ENCODE measurements at regions not wholly inside any gene's neighbourhood (a gene's known extent, or its start where the extent isn't known, plus 50 kb on each side); places are given as distances from the start of the nearest gene placed in this dataset.

- no peak for TF ChIP-seq REST (IDR thresholded peaks at IDR 0.05; ENCODE audit: insufficient replicate concordance, low read depth)
- TF ChIP-seq SPI1 (IDR thresholded peaks at IDR 0.05; ENCODE audit: borderline replicate concordance, low read depth): no peak
- no peak for TF ChIP-seq GABPA (IDR thresholded peaks at IDR 0.05; ENCODE audit: low read depth)
- no peak for TF ChIP-seq POLR2AphosphoS5 (IDR thresholded peaks at IDR 0.05; ENCODE audit: low read depth)
- no peak for TF ChIP-seq CTCF (IDR thresholded peaks at IDR 0.05; ENCODE audit: insufficient read depth, low read length)
- Histone ChIP-seq H3K4me3 (replicated peaks; ENCODE audit: insufficient read depth, low read length) (no peak overlapping the region), H3K27ac (replicated peaks) (no peak overlapping the region), H3K27me3 (ENCODE audit: insufficient read depth, poor library complexity, severe bottlenecking) (no peaks in the 10 kb centered on the region)
- no peak for DNase-seq (ENCODE audit: low read depth in 1 of 2, low spot score in 1 of 2)
Observed at GRCh38 chr14:84282618-84283017, 1247.3 kb upstream of the FLRT2 start.

GRCh38 chr14:84288781-84289180, 1241.2 kb upstream of the FLRT2 start:
- no peaks in the 10 kb centered on the region for H3K27me3 ChIP-seq (ENCODE audit: insufficient read depth, poor library complexity, severe bottlenecking)
- DNase-seq (ENCODE audit: low read depth in 1 of 2, low spot score in 1 of 2): peak in 1 of 2 experiments; percentile 1
- H3K27ac ChIP-seq (replicated peaks): no peak overlapping the region
- no peak for TF ChIP-seq GABPA (IDR thresholded peaks at IDR 0.05; ENCODE audit: low read depth)
- TF ChIP-seq CTCF (IDR thresholded peaks at IDR 0.05; ENCODE audit: insufficient read depth, low read length): no peak
- no peak for TF ChIP-seq SPI1 (IDR thresholded peaks at IDR 0.05; ENCODE audit: borderline replicate concordance, low read depth)
- TF ChIP-seq POLR2AphosphoS5 (IDR thresholded peaks at IDR 0.05; ENCODE audit: low read depth): no peak
- no peak for TF ChIP-seq REST (IDR thresholded peaks at IDR 0.05; ENCODE audit: insufficient replicate concordance, low read depth)
- no peak overlapping the region for H3K4me3 ChIP-seq (replicated peaks; ENCODE audit: insufficient read depth, low read length)

GRCh38 chr14:84298663-84299195, 1231.2 kb upstream of the FLRT2 start:
- DNase-seq (ENCODE audit: low read depth in 1 of 2, low spot score in 1 of 2): no peak
- no peak overlapping the region for H3K4me3 ChIP-seq (replicated peaks; ENCODE audit: insufficient read depth, low read length)
- no peak for TF ChIP-seq REST (IDR thresholded peaks at IDR 0.05; ENCODE audit: insufficient replicate concordance, low read depth)
- no peak for TF ChIP-seq POLR2AphosphoS5 (IDR thresholded peaks at IDR 0.05; ENCODE audit: low read depth)
- no peak for TF ChIP-seq SPI1 (IDR thresholded peaks at IDR 0.05; ENCODE audit: borderline replicate concordance, low read depth)
- TF ChIP-seq CTCF (IDR thresholded peaks at IDR 0.05; ENCODE audit: insufficient read depth, low read length): no peak
- no peak for TF ChIP-seq GABPA (IDR thresholded peaks at IDR 0.05; ENCODE audit: low read depth)
- no peaks in the 10 kb centered on the region for H3K27me3 ChIP-seq (ENCODE audit: insufficient read depth, poor library complexity, severe bottlenecking)
- H3K27ac ChIP-seq (replicated peaks): no peak overlapping the region
